GM23248 (cell line): ENCODE measurements at regions not wholly inside any gene's neighbourhood (a gene's known extent, or its start where the extent isn't known, plus 50 kb on each side); places are given as distances from the start of the nearest gene placed in this dataset.

ENCODE experiments used
- EZH2 ChIP-seq: fragments of 200-600 bp; sonication (generic); IDR thresholded peaks from 2 replicates; pipeline ENCODE4 v1.6.1; 2018; ENCODE audit warnings: antibody characterized with exemption, mild to moderate bottlenecking; ENCODE audit not compliant: insufficient read depth, poor library complexity, severe bottlenecking
- EZH2phosphoT487 ChIP-seq: fragments of 200-600 bp; sonication (generic); IDR thresholded peaks from 2 replicates; pipeline ENCODE4 v1.6.1; 2018; ENCODE audit warnings: antibody characterized with exemption, moderate library complexity, mild to moderate bottlenecking, low read depth; ENCODE audit not compliant: insufficient read depth

GRCh38 chr3:137201066-137201465 is 243.3 kb downstream of the IL20RB start:
- TF ChIP-seq EZH2 (no peak), EZH2phosphoT487 (no peak)
